Ishikawa (cell line): ENCODE measurements at regions not wholly inside any gene's neighbourhood (a gene's known extent, or its start where the extent isn't known, plus 50 kb on each side); places are given as distances from the start of the nearest gene placed in this dataset.

Source experiments
- CEBPB ChIP-seq: IDR thresholded peaks from 2 replicates; pipeline ENCODE4 v1.6.1; 2012
- CREB1 ChIP-seq: IDR thresholded peaks from 2 replicates; pipeline ENCODE4 v1.6.1; 2012; ENCODE audit warnings: low read depth
- EGR1 ChIP-seq: IDR thresholded peaks from 2 replicates; pipeline ENCODE4 v1.6.1; 2012
- EP300 ChIP-seq: IDR thresholded peaks from 2 replicates; pipeline ENCODE4 v1.6.1; 2012; ENCODE audit warnings: borderline replicate concordance
- FOXM1 ChIP-seq: IDR thresholded peaks from 2 replicates; pipeline ENCODE4 v1.6.1; 2012; ENCODE audit warnings: low read depth, borderline replicate concordance
- MAX ChIP-seq: IDR thresholded peaks from 2 replicates; pipeline ENCODE4 v1.6.1; 2012
- NFIC ChIP-seq: IDR thresholded peaks from 2 replicates; pipeline ENCODE4 v1.6.1; 2012
- RAD21 ChIP-seq: IDR thresholded peaks from 2 replicates; pipeline ENCODE4 v1.6.1; 2012; ENCODE audit warnings: low read depth
- REST ChIP-seq: IDR thresholded peaks from 2 replicates; pipeline ENCODE4 v1.6.1; 2012; ENCODE audit warnings: low read depth, mild to moderate bottlenecking
- TAF1 ChIP-seq: IDR thresholded peaks from 2 replicates; pipeline ENCODE4 v1.6.1; 2012; ENCODE audit warnings: low read depth, mild to moderate bottlenecking
- TCF12 ChIP-seq: IDR thresholded peaks from 2 replicates; pipeline ENCODE4 v1.6.1; 2012; ENCODE audit warnings: low read depth
- TEAD4 ChIP-seq: IDR thresholded peaks from 2 replicates; pipeline ENCODE4 v1.6.1; 2012
- USF1 ChIP-seq: IDR thresholded peaks from 2 replicates; pipeline ENCODE4 v1.6.1; 2012
- YY1 ChIP-seq: IDR thresholded peaks from 2 replicates; pipeline ENCODE4 v1.6.1; 2012; ENCODE audit warnings: low read depth
- ZBTB7A ChIP-seq: IDR thresholded peaks from 2 replicates; pipeline ENCODE4 v1.6.1; 2012; ENCODE audit warnings: low read depth

- no peak for TF ChIP-seq YY1
- no peak for TF ChIP-seq EGR1
- TF ChIP-seq NFIC, result no peak
- TF ChIP-seq FOXM1, result no peak
- no peak for TF ChIP-seq ZBTB7A
Observed at GRCh38 chr1:93013145-93014065, 52.1 kb upstream of the DIPK1A start.

GRCh38 chr1:93014168-93014567 is 52.9 kb upstream of the DIPK1A start:
- no peak for TF ChIP-seq CEBPB
- no peak for TF ChIP-seq TEAD4
- no peak for TF ChIP-seq CREB1
- no peak for TF ChIP-seq MAX

- TF ChIP-seq MAX (no peak), NFIC (peak; percentile 21; the same call in 1 of the 2 replicates)
Observed at GRCh38 chr1:93015590-93015989, 54.3 kb upstream of the DIPK1A start.

- TF ChIP-seq TAF1 (no peak), MAX (no peak), EP300 (no peak), USF1 (no peak), CREB1 (no peak), RAD21 (no peak), TCF12 (no peak), NFIC (no peak), EGR1 (no peak), FOXM1 (no peak), REST (no peak), ZBTB7A (no peak), CEBPB (no peak), YY1 (no peak), TEAD4 (no peak)
Observed at GRCh38 chr1:93016171-93016570, 54.9 kb upstream of the DIPK1A start.

GRCh38 chr1:93021539-93022134 is 57.4 kb upstream of the MTF2 start:
- TF ChIP-seq TAF1 (no peak), CEBPB (no peak), TCF12 (no peak), RAD21 (peak; percentile 84), USF1 (no peak)

GRCh38 chr1:93022580-93022979 is 56.5 kb upstream of the MTF2 start:
- no peak for TF ChIP-seq NFIC
- TF ChIP-seq TCF12, result no peak
- TF ChIP-seq YY1, result no peak
- TF ChIP-seq EGR1, result no peak
- TF ChIP-seq USF1, result no peak
- TF ChIP-seq MAX, result no peak
- TF ChIP-seq TAF1, result no peak
- TF ChIP-seq RAD21, result no peak
- TF ChIP-seq ZBTB7A, result no peak
- no peak for TF ChIP-seq REST
- no peak for TF ChIP-seq FOXM1
- no peak for TF ChIP-seq EP300
